Body of pancreas (tissue), 4 donors: ENCODE measurements at regions not wholly inside any gene's neighbourhood (a gene's known extent, or its start where the extent isn't known, plus 50 kb on each side); places are given as distances from the start of the nearest gene placed in this dataset.

Experiments used
- ATAC-seq: fragments of 150-250 bp; one replicate; pipeline ENCODE4 v1.9.1; 2016
- DNase-seq, 4 donors: peaks; one replicate each; pipeline ENCODE4 v3.0.0-alpha.2; 2019
- H3K27ac ChIP-seq, 4 donors: fragments of 200-600 bp; sonication (generic); 1 replicate in 3 of 4; 2 replicates in 1 of 4; pipeline versions ENCODE4 v1.5.1 to v1.6.1; 2016 to 2019; ENCODE audit warnings: mild to moderate bottlenecking in 1 of 4, mixed read lengths in 1 of 4, moderate library complexity in 1 of 4
- H3K27me3 ChIP-seq, 2 donors: fragments of 200-600 bp; sonication (generic); one replicate each; pipeline ENCODE4 v1.6.0; 2016; ENCODE audit warnings: mild to moderate bottlenecking in 1 of 2
- H3K36me3 ChIP-seq, 2 donors: fragments of 200-600 bp; sonication (generic); replicated peaks in 1 of 2; 2 replicates each; pipeline ENCODE4 v1.5.1; 2016; ENCODE audit warnings: low read depth in 2 of 2; ENCODE audit not compliant: insufficient read depth in 1 of 2
- H3K4me1 ChIP-seq: fragments of 200-600 bp; sonication (generic); one replicate; pipeline ENCODE4 v1.6.0; 2016
- H3K4me3 ChIP-seq, 2 donors: fragments of 200-600 bp; sonication (generic); 1 replicate in 1 of 2; 2 replicates in 1 of 2; pipeline ENCODE4 v1.5.1; 2016 to 2019
- H3K9me3 ChIP-seq, 3 donors: fragments of 200-600 bp; sonication (generic); 1 replicate in 2 of 3; 2 replicates in 1 of 3; pipeline ENCODE4 v1.5.1; 2016
- POLR2A ChIP-seq, 3 donors: fragments of 450-650 bp; IDR thresholded peaks; one replicate each; pipeline ENCODE4 v1.6.1; 2016; ENCODE audit warnings: antibody characterized with exemption in 3 of 3, mild to moderate bottlenecking in 2 of 3
- WGBS, 2 donors: methylation state at CpG; one replicate each; pipeline ENCODE4 v1.1.5; 2017; 5-methylcytosine and 5-hydroxymethylcytosine counted together
- intact Hi-C: fragments of 100-400 bp; cut with DNase I; formaldehyde crosslinking; loops from one replicate; pipeline ENCODE4 v1.15.1; 2023
- TF ChIP-seq, protein P1 (sequence below), 7 experiments: fragments of 450-650 bp in 4 of 7; fragments of 200-600 bp in 3 of 7; sonication (generic) in 3 of 7; IDR thresholded peaks; one replicate each; pipeline ENCODE4 v1.5.1; 2016 to 2019; ENCODE audit warnings: antibody characterized with exemption in 7 of 7

DNA sequence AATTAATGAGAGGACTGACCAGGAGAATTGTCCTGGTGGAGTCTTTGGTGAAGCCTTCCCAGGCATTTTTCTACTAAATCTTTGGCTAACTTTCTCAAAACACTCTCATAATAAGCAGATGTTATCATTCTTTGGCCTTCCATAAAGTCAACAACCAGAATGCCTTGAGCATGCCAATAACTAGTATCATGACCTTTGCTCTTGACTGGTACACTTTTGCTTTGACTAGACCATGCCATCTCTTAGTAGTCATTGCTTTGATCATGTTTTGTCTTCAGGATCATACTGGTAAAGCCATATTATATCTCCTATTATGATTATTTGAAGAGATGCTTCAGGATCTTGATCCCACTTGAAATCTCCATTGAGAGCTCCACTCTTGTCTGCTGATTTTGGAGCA lies 506.9 kb downstream of the ELAVL2 start:
- intact Hi-C loops, result no loop called here
- ATAC-seq (no peak), DNase-seq (no peak)
- H3K36me3 ChIP-seq, result no peaks in the 10 kb centered on the region
- no peak overlapping the region for H3K27ac ChIP-seq
- no peaks in the 10 kb centered on the region for H3K9me3 ChIP-seq
- H3K4me1 ChIP-seq, result no peaks in the 10 kb centered on the region
- no peaks in the 10 kb centered on the region for H3K27me3 ChIP-seq
- no peak overlapping the region for H3K4me3 ChIP-seq
- TF ChIP-seq, protein P1, sequence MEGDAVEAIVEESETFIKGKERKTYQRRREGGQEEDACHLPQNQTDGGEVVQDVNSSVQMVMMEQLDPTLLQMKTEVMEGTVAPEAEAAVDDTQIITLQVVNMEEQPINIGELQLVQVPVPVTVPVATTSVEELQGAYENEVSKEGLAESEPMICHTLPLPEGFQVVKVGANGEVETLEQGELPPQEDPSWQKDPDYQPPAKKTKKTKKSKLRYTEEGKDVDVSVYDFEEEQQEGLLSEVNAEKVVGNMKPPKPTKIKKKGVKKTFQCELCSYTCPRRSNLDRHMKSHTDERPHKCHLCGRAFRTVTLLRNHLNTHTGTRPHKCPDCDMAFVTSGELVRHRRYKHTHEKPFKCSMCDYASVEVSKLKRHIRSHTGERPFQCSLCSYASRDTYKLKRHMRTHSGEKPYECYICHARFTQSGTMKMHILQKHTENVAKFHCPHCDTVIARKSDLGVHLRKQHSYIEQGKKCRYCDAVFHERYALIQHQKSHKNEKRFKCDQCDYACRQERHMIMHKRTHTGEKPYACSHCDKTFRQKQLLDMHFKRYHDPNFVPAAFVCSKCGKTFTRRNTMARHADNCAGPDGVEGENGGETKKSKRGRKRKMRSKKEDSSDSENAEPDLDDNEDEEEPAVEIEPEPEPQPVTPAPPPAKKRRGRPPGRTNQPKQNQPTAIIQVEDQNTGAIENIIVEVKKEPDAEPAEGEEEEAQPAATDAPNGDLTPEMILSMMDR (IDR thresholded peaks at IDR 0.05), result no peak
- no peak for TF ChIP-seq POLR2A (IDR thresholded peaks at IDR 0.05)

DNA sequence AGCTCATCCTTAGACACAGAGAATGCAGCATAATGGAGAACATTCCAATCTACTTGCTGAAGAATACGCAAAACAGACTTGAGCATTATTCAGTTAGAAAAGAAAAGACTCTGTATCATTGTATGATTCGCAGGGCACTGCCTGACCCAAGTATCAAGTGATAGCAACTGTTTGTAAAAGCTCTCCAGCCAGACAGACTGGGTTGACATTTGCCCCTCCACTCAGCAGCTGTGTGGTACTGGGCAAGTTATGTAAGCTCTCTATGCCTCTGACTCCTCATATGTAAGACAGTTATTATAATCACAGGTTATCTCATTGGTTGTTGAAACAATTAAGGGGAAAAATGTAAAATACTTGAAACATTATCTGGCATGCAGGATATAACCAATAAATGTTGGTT lies 505.0 kb downstream of the ELAVL2 start:
- Histone ChIP-seq H3K4me1 (no peaks in the 10 kb centered on the region), H3K36me3 (no peaks in the 10 kb centered on the region), H3K9me3 (no peaks in the 10 kb centered on the region), H3K27me3 (no peaks in the 10 kb centered on the region), H3K4me3 (no peak overlapping the region), H3K27ac (no peak overlapping the region)
- TF ChIP-seq POLR2A (IDR thresholded peaks at IDR 0.05), result no peak
- TF ChIP-seq, protein P1 (IDR thresholded peaks at IDR 0.05), result no peak
- DNase-seq, result no peak
- WGBS, 2 donors, result 38 to 46% methylated on average over 2 of the region's 2 CpGs
- intact Hi-C loops, result no loop called here
- ATAC-seq, result no peak

DNA sequence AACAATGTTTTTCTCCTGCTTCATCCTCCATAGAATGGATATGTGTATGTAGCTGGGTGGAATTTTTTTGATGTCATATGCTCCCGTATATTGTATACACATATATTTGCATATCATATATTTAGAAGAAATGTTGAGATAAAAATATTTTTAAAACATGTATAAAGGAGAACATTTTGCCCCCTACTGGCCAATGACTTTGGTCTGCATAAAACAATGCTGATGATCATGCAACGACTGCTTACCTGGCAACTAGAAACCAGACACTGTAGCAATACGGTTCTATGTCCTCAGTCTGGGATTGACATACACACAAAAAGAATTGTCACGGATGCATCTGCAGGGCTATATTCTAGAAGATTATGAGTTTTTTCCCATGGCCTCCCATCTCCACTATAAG lies 503.6 kb downstream of the ELAVL2 start:
- no peak for TF ChIP-seq POLR2A (IDR thresholded peaks at IDR 0.05)
- TF ChIP-seq, protein P1 (IDR thresholded peaks at IDR 0.05), result peak in 2 of 7 experiments; percentile 2 to 18
- H3K4me3 ChIP-seq, result no peak overlapping the region
- no peaks in the 10 kb centered on the region for H3K4me1 ChIP-seq
- no peak overlapping the region for H3K27ac ChIP-seq
- no peak for DNase-seq
- no peaks in the 10 kb centered on the region for H3K27me3 ChIP-seq
- ATAC-seq, result no peak
- no peaks in the 10 kb centered on the region for H3K9me3 ChIP-seq
- H3K36me3 ChIP-seq, result no peaks in the 10 kb centered on the region
- intact Hi-C loops, result no loop called here
- 22 to 26% methylated on average over 4 of the region's 4 CpGs for WGBS, 2 donors

DNA sequence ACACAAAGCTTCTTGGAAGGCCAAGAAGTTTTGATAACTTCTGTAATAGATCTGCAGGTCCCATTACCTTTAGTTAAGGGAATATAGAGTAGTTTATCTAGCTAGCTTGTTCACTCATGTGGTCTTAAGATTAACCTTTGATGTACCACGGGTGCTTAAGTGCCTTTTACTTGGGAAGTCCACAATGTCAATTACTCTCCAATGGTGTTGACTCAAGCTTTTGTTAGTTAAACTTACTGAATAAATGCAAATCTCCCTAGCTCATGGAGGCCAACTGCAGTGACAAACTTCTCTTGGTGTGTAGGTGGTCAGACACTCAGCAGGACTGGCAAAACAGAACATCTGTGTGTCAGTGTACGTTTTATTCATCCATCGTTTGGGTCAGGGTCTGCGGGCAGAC lies 501.5 kb downstream of the ELAVL2 start:
- no peak for ATAC-seq
- 38 to 55% methylated on average over 4 of the region's 4 CpGs for WGBS, 2 donors

DNA sequence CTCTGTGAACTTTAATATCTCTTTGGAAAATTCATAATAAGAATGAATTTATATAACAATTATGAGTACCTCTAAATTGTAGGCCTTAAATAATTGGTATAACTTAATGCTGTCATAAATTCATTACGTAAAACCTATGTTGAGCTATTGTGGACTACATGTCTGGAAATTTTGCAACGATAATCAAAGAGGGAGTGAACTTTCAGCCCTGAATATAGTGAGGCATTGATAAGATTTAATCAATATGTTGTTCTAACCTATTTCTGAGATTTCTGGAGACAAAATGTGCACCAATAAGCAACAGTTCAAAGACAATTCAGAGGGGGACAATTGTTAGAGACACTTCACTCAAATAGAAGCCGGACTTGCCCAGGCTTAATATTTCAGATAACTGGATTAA lies 499.4 kb downstream of the ELAVL2 start:
- WGBS, 2 donors, result 64 to 79% methylated on average over 3 of the region's 3 CpGs
- no peak overlapping the region for H3K4me3 ChIP-seq
- H3K36me3 ChIP-seq, result no peaks in the 10 kb centered on the region
- no peak overlapping the region for H3K27ac ChIP-seq
- H3K4me1 ChIP-seq, result no peaks in the 10 kb centered on the region
- intact Hi-C loops, result no loop called here
- H3K9me3 ChIP-seq, result no peaks in the 10 kb centered on the region
- no peak for ATAC-seq
- DNase-seq, result no peak
- TF ChIP-seq, protein P1 (IDR thresholded peaks at IDR 0.05), result no peak
- TF ChIP-seq POLR2A (IDR thresholded peaks at IDR 0.05), result no peak
- no peaks in the 10 kb centered on the region for H3K27me3 ChIP-seq

More for the DNA sequence above, 501.5 kb downstream of the ELAVL2 start:
- no peak overlapping the region for H3K27ac ChIP-seq
- H3K36me3 ChIP-seq, result no peaks in the 10 kb centered on the region
- H3K4me3 ChIP-seq, result no peak overlapping the region
- DNase-seq, result no peak
- H3K27me3 ChIP-seq, result no peaks in the 10 kb centered on the region
- no peaks in the 10 kb centered on the region for H3K4me1 ChIP-seq
- intact Hi-C loops, result no loop called here
- no peaks in the 10 kb centered on the region for H3K9me3 ChIP-seq
- TF ChIP-seq POLR2A (IDR thresholded peaks at IDR 0.05), result no peak
- TF ChIP-seq, protein P1 (IDR thresholded peaks at IDR 0.05), result no peak
